Adipocyte (in vitro differentiated cells): ENCODE measurements at regions not wholly inside any gene's neighbourhood (a gene's known extent, or its start where the extent isn't known, plus 50 kb on each side); places are given as distances from the start of the nearest gene placed in this dataset.

Source experiments
- DNase-seq: peaks from one replicate; pipeline ENCODE4 v3.0.0-alpha.2; 2015; ENCODE audit warnings: low read depth
- H3K27me3 ChIP-seq: replicated peaks from 2 replicates; pipeline ENCODE4 v1.7.0; 2013; ENCODE audit warnings: mild to moderate bottlenecking, low read length, moderate library complexity; ENCODE audit not compliant: control insufficient read depth, insufficient read depth
- H3K36me3 ChIP-seq: 2 replicates; pipeline ENCODE4 v1.7.0; 2013; ENCODE audit warnings: low read length, mild to moderate bottlenecking, moderate library complexity; ENCODE audit not compliant: control insufficient read depth, insufficient read depth, severe bottlenecking
- H3K4me1 ChIP-seq: 2 replicates; pipeline ENCODE4 v1.7.0; 2013; ENCODE audit warnings: mild to moderate bottlenecking, low read length, moderate library complexity; ENCODE audit not compliant: control insufficient read depth, insufficient read depth
- H3K4me3 ChIP-seq: 2 replicates; pipeline ENCODE4 v1.7.0; 2013; ENCODE audit warnings: mild to moderate bottlenecking, low read length, moderate library complexity
- H3K9ac ChIP-seq: 2 replicates; pipeline ENCODE4 v1.7.0; 2013; ENCODE audit warnings: mild to moderate bottlenecking, low read length, moderate library complexity
- H3K9me3 ChIP-seq: 2 replicates; pipeline ENCODE4 v1.7.0; 2013; ENCODE audit warnings: mild to moderate bottlenecking, low read length, moderate library complexity; ENCODE audit not compliant: control insufficient read depth

GRCh38 chr4:115675719-115676118 is 562.3 kb upstream of the NDST4 start:
- no peaks in the 10 kb centered on the region for H3K9me3 ChIP-seq
- H3K36me3 ChIP-seq, result no peaks in the 10 kb centered on the region
- H3K9ac ChIP-seq, result no peak overlapping the region
- peak overlapping the region; percentile 33 for H3K4me3 ChIP-seq
- DNase-seq, result no peak
- no peaks in the 10 kb centered on the region for H3K4me1 ChIP-seq
- no peaks in the 10 kb centered on the region for H3K27me3 ChIP-seq

DNA sequence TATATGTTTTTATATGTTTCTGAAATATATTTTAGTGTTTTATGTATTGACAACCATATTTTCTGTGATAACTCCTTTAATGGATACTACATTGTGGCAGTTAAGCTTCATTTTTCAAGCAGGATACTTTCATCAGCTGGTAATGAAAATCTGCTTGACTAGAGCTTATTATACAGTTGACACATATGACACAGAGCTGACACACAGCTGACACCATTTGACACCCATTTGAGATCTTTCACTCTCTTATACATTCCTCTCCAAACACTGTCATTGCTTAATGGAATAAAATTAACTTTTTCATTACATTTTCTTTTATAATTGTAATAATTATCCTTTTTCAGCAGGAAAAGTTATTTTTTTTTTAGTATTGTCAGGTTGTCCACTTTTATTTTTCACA is 561.1 kb upstream of the NDST4 start:
- DNase-seq, result no peak
- no peak overlapping the region for H3K9ac ChIP-seq
- H3K4me3 ChIP-seq, result no peak overlapping the region
- no peaks in the 10 kb centered on the region for H3K9me3 ChIP-seq
- no peaks in the 10 kb centered on the region for H3K36me3 ChIP-seq
- H3K27me3 ChIP-seq, result no peaks in the 10 kb centered on the region
- no peaks in the 10 kb centered on the region for H3K4me1 ChIP-seq

DNA sequence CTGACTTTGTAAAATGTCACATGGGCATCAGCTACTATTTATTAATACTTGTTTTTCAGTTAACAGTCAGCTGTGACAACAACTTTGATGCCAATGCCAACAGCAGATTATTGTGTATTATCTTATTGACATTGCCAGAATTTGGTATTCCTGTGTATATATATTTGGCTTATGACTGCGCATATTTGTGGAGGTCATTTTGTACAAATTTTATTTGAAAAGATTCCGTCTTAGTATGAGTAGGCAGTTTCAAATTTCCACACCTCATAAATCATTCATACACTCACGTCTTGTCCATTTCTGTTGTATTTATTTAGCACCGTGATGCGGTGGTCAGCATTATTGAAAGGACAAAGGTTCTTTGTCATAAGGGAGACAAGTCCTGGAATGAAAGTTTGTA is 558.2 kb upstream of the NDST4 start:
- Histone ChIP-seq H3K4me1 (no peaks in the 10 kb centered on the region), H3K4me3 (no peak overlapping the region), H3K9me3 (no peaks in the 10 kb centered on the region), H3K9ac (no peak overlapping the region), H3K36me3 (no peaks in the 10 kb centered on the region), H3K27me3 (no peaks in the 10 kb centered on the region)
- DNase-seq, result no peak

GRCh38 chr4:115670930-115671329 is 557.5 kb upstream of the NDST4 start:
- H3K4me3 ChIP-seq, result no peak overlapping the region
- no peaks in the 10 kb centered on the region for H3K27me3 ChIP-seq
- H3K9me3 ChIP-seq, result no peaks in the 10 kb centered on the region
- H3K4me1 ChIP-seq, result no peaks in the 10 kb centered on the region
- DNase-seq, result no peak
- H3K36me3 ChIP-seq, result no peaks in the 10 kb centered on the region
- no peak overlapping the region for H3K9ac ChIP-seq

DNA sequence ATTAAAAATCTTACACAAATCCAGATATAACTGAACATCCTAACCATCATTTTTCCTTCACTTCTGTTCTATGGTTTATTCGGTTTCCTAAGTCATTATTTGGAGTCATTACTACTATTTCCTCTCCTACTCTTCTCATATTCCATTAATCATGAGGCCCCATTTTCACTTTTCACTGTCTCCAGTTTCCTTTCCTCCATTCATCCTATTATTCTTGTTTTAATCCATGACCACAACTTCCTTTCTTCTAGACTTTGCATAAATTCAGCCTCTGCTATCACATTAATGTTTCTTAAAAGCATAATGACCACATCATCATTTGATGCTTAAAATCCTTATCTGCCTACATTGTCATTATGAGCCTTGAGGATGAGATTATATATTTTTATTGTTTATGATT is 555.0 kb upstream of the NDST4 start:
- Histone ChIP-seq H3K4me1 (no peaks in the 10 kb centered on the region), H3K36me3 (no peaks in the 10 kb centered on the region), H3K9me3 (no peaks in the 10 kb centered on the region), H3K27me3 (no peaks in the 10 kb centered on the region), H3K9ac (no peak overlapping the region), H3K4me3 (no peak overlapping the region)
- no peak for DNase-seq

DNA sequence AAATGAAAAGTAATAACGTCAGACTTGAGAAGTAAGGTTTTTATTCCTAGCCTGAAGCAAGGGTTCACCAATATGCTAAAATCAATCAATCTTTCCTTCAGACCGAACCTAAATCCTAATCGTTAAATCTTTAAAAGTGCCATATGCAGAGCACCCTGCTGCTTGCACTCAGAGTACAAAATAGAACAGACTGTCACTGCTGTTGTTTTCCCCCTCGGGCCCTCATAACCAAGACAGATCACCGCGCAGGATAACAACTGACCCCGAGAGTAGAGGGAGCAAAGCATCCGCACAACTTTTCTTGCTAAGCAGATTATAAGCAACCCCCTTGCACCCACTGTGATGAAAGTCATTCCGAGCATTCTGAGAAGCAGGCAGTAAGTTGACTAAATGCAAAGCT is 550.9 kb upstream of the NDST4 start:
- DNase-seq, result no peak
- Histone ChIP-seq H3K4me1 (no peaks in the 10 kb centered on the region), H3K4me3 (no peak overlapping the region)

DNA sequence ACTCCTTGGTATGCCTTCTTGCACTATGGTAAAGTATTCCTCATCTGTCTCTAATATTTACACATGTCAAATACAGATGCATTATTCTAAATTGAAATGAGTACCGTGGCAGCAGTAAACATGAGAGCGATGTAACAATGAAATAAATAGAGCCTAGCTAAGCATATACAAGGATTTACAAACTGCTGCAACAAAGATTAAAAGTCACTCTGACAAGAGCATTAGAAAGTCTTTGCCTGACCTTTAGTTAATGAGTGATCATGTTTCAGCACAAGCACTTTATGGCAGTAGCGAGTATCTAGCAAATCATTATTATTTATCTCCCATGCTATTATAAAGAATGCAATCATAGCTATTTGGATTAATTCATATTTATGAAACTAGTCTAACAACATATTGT is 547.0 kb upstream of the NDST4 start:
- Histone ChIP-seq H3K9me3 (no peaks in the 10 kb centered on the region), H3K27me3 (no peaks in the 10 kb centered on the region), H3K9ac (no peak overlapping the region), H3K4me1 (no peaks in the 10 kb centered on the region), H3K36me3 (no peaks in the 10 kb centered on the region), H3K4me3 (no peak overlapping the region)
- no peak for DNase-seq

More for the DNA sequence above, 550.9 kb upstream of the NDST4 start:
- H3K9ac ChIP-seq, result no peak overlapping the region
- no peaks in the 10 kb centered on the region for H3K36me3 ChIP-seq
- no peaks in the 10 kb centered on the region for H3K27me3 ChIP-seq
- no peaks in the 10 kb centered on the region for H3K9me3 ChIP-seq

DNA sequence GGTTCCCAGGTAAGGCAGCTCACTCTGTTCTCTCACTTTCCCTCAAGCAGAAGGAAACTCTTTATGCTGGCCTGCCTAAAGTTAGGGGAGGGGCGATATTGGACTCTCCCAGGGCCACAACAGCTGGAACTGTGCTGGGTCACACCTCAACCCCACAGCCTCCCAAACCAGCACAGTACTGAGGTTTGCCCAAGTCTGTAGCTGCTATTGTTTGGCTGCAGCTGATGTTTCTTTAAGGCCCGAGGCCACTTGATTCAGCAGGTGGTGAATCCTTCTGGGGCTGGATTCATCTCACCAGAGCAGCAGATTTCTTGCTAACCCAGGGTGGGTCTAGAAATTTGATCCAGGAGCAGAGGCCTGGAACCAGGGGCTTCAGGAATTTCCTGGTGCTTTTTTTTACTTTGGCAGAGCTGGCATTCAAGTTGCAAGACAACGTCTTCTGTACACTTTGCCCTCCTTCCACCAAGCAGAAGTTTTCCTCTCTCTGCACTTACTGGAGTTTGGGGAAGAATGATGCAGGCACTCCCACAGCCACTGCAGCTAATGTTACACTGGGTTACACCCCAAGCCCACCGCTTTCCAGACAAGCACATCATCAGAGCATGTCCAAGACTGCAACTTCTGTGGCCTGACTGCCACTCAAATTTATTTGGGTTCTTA is 544.7 kb upstream of the NDST4 start:
- Histone ChIP-seq H3K4me3 (no peak overlapping the region), H3K36me3 (no peaks in the 10 kb centered on the region), H3K9me3 (no peaks in the 10 kb centered on the region), H3K9ac (no peak overlapping the region), H3K4me1 (no peaks in the 10 kb centered on the region), H3K27me3 (no peaks in the 10 kb centered on the region)
- DNase-seq, result no peak

- DNase-seq, result no peak
Measured at GRCh38 chr4:115655626-115656025, 542.2 kb upstream of the NDST4 start.

DNA sequence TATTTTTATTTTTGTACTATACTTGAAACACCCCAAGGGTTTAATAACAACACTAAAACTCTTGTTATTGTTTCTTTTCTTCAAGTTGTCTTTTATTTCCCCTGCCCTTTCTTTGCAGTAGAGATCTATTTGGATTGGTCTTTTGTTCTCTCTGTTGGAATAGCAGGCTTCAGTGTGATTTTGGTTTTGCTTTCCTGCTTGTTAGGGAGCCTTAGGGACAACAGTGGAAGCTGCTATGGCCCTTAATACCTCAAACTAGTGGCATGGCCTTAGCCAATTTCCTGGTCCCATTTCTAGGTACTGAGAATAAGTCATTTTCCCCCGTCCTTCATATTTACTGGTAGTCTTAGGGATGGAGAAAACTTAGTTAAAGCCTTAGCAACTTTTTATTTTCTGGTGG is 535.4 kb upstream of the NDST4 start:
- Histone ChIP-seq H3K4me3 (no peak overlapping the region), H3K9ac (no peak overlapping the region), H3K36me3 (no peaks in the 10 kb centered on the region), H3K4me1 (no peaks in the 10 kb centered on the region), H3K27me3 (no peaks in the 10 kb centered on the region), H3K9me3 (no peaks in the 10 kb centered on the region)
- DNase-seq, result no peak

More at GRCh38 chr4:115655626-115656025, 542.2 kb upstream of the NDST4 start:
- no peak overlapping the region for H3K9ac ChIP-seq
- H3K9me3 ChIP-seq, result no peaks in the 10 kb centered on the region
- no peaks in the 10 kb centered on the region for H3K4me1 ChIP-seq
- H3K4me3 ChIP-seq, result no peak overlapping the region
- H3K36me3 ChIP-seq, result no peaks in the 10 kb centered on the region
- no peaks in the 10 kb centered on the region for H3K27me3 ChIP-seq

GRCh38 chr4:115629270-115629669 is 515.9 kb upstream of the NDST4 start:
- Histone ChIP-seq H3K4me1 (no peaks in the 10 kb centered on the region), H3K9me3 (no peaks in the 10 kb centered on the region), H3K4me3 (no peak overlapping the region), H3K36me3 (no peaks in the 10 kb centered on the region), H3K9ac (no peak overlapping the region), H3K27me3 (no peaks in the 10 kb centered on the region)
- no peak for DNase-seq

- Histone ChIP-seq H3K4me1 (no peaks in the 10 kb centered on the region), H3K4me3 (no peak overlapping the region), H3K9me3 (no peaks in the 10 kb centered on the region), H3K9ac (no peak overlapping the region), H3K36me3 (no peaks in the 10 kb centered on the region), H3K27me3 (no peaks in the 10 kb centered on the region)
- no peak for DNase-seq
Measured at GRCh38 chr4:115609631-115610030, 496.2 kb upstream of the NDST4 start.
